GM18526 (cell line): ENCODE measurements at regions not wholly inside any gene's neighbourhood (a gene's known extent, or its start where the extent isn't known, plus 50 kb on each side); places are given as distances from the start of the nearest gene placed in this dataset.

Experiments
- POLR2A ChIP-seq: IDR thresholded peaks from 3 replicates; pipeline ENCODE4 v1.6.1; 2011; ENCODE audit not compliant: insufficient read length; ENCODE audit errors: extremely low read depth

DNA sequence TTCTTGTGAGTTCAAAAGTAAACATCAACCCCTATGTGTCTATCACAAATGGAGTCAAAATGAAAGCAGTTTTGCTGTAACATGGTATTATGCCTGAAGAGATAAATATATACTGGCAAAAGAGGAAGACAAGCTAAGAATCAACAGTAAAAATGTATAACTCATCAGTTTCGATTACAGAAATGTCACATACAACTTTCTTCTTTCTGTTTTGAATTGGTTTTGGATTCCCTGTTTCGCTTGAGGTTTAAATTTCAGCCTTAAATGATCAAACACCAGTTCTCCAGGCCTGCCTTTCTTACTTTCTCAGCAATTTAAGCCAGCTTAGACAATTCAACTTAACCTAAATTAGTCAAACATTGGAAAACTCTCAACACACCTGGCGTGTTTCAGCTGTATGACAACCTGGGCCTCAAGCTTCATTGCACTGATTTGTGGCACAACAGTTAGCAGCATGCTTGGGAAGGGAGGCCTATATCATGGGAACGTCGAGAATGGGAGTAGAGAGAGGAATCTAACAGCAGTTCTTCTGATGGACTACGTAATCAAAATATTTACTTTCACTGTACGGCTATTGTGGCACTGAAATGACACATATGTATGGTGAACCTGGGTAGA lies 51.9 kb upstream of the MARCKS start:
- TF ChIP-seq POLR2A = no peak

DNA sequence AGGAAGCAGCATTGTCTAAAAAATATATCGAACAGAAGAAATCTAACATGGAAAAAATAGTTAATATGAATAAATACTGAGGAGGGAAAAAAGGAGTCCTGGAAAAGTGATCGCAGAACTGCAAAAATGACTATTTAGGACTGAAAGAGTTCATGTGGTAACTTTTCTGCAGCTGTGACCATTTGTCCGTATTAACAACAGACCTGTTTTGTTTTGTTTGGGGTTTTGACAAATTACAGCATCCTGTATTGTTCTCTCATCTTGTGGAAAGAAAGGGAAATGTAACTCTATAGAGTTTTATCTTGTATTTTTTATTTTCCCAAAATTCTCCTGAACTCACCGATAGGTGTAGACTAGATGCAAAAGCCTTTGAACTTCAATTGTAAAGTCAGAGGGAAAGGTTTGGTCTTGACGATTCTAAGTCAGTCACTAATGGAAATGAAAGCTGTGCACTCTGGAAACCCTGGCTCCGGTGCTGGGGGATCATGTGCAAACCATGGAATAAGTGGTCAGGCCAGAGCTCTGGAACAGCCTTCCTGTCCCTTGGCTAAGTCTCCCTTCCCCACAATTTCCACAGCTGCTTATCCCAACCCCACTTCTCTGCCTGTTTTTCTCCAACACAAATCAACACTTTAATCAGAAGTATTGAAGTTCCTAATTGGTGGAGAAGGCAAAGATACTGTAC lies 51.2 kb upstream of the MARCKS start:
- no peak for TF ChIP-seq POLR2A
